ENCODE measurements at regions not wholly inside any gene's neighbourhood (a gene's known extent, or its start where the extent isn't known, plus 50 kb on each side); places are given as distances from the start of the nearest gene placed in this dataset.

GRCh38 chr5:146940295-146940694, 61.7 kb upstream of the PPP2R2B start:
- Mint-ChIP-seq H3K27me3 (no peaks in the 10 kb centered on the region), H3K27ac (ENCODE audit: low read depth) (no peak overlapping the region), H3K4me3 (no peak overlapping the region), H3K36me3 (ENCODE audit: insufficient read depth) (no peaks in the 10 kb centered on the region), H3K9me3 (no peaks in the 10 kb centered on the region), H3K4me1 (no peaks in the 10 kb centered on the region)
- ATAC-seq (replicated peaks; ENCODE audit: extremely low read depth, poor library complexity, severe bottlenecking) (no peak), DNase-seq (ENCODE audit: low spot score in 2 of 2) (no peak)

- Mint-ChIP-seq H3K27me3 (no peaks in the 10 kb centered on the region), H3K4me1 (peaks cover 11% of the 10 kb centered on the region), H3K36me3 (ENCODE audit: insufficient read depth) (no peaks in the 10 kb centered on the region), H3K9me3 (no peaks in the 10 kb centered on the region), H3K27ac (ENCODE audit: low read depth) (no peak overlapping the region), H3K4me3 (no peak overlapping the region)
- ATAC-seq (replicated peaks; ENCODE audit: extremely low read depth, poor library complexity, severe bottlenecking) (no peak), DNase-seq (ENCODE audit: low spot score in 2 of 2) (no peak)
These were observed 65.5 kb upstream of the PPP2R2B start for GRCh38 chr5:146944019-146944418.

- Mint-ChIP-seq H3K27me3 (no peaks in the 10 kb centered on the region), H3K4me3 (no peak overlapping the region), H3K36me3 (ENCODE audit: insufficient read depth) (no peaks in the 10 kb centered on the region), H3K9me3 (no peaks in the 10 kb centered on the region), H3K4me1 (peaks cover 11% of the 10 kb centered on the region), H3K27ac (ENCODE audit: low read depth) (no peak overlapping the region)
- ATAC-seq (replicated peaks; ENCODE audit: extremely low read depth, poor library complexity, severe bottlenecking) (no peak), DNase-seq (ENCODE audit: low spot score in 2 of 2) (no peak)
These were observed 66.4 kb upstream of the PPP2R2B start for GRCh38 chr5:146944764-146945616.

GRCh38 chr5:146945617-146946084, 67.1 kb upstream of the PPP2R2B start:
- DNase-seq (ENCODE audit: low spot score in 2 of 2) (no peak), ATAC-seq (replicated peaks; ENCODE audit: extremely low read depth, poor library complexity, severe bottlenecking) (no peak)
- H3K4me3 Mint-ChIP-seq: no peak overlapping the region
- no peaks in the 10 kb centered on the region for H3K36me3 Mint-ChIP-seq (ENCODE audit: insufficient read depth)
- H3K27me3 Mint-ChIP-seq: no peaks in the 10 kb centered on the region
- peaks cover 11% of the 10 kb centered on the region for H3K4me1 Mint-ChIP-seq
- H3K9me3 Mint-ChIP-seq: no peaks in the 10 kb centered on the region
- no peak overlapping the region for H3K27ac Mint-ChIP-seq (ENCODE audit: low read depth)

GRCh38 chr5:146947181-146947941, 68.8 kb upstream of the PPP2R2B start:
- H3K27ac Mint-ChIP-seq (ENCODE audit: low read depth): no peak overlapping the region
- no peak overlapping the region for H3K4me3 Mint-ChIP-seq
- no peak for ATAC-seq (replicated peaks; ENCODE audit: extremely low read depth, poor library complexity, severe bottlenecking)
- H3K27me3 Mint-ChIP-seq: no peaks in the 10 kb centered on the region
- H3K4me1 Mint-ChIP-seq: peaks cover 11% of the 10 kb centered on the region
- no peak for DNase-seq (ENCODE audit: low spot score in 2 of 2)
- H3K36me3 Mint-ChIP-seq (ENCODE audit: insufficient read depth): no peaks in the 10 kb centered on the region
- no peaks in the 10 kb centered on the region for H3K9me3 Mint-ChIP-seq

GRCh38 chr5:146948666-146949065, 70.1 kb upstream of the PPP2R2B start:
- Mint-ChIP-seq H3K27ac (ENCODE audit: low read depth) (no peak overlapping the region), H3K36me3 (ENCODE audit: insufficient read depth) (no peaks in the 10 kb centered on the region), H3K4me3 (no peak overlapping the region), H3K27me3 (no peaks in the 10 kb centered on the region), H3K9me3 (no peaks in the 10 kb centered on the region), H3K4me1 (peaks cover 11% of the 10 kb centered on the region)
- no peak for DNase-seq (ENCODE audit: low spot score in 2 of 2)
- no peak for ATAC-seq (replicated peaks; ENCODE audit: extremely low read depth, poor library complexity, severe bottlenecking)

- no peak for DNase-seq (ENCODE audit: low spot score in 2 of 2)
- H3K4me3 Mint-ChIP-seq: no peak overlapping the region
- H3K27me3 Mint-ChIP-seq: peaks cover 10% of the 10 kb centered on the region
- H3K27ac Mint-ChIP-seq (ENCODE audit: low read depth): no peak overlapping the region
- peaks cover 8% of the 10 kb centered on the region for H3K4me1 Mint-ChIP-seq
- no peak for ATAC-seq (replicated peaks; ENCODE audit: extremely low read depth, poor library complexity, severe bottlenecking)
- H3K36me3 Mint-ChIP-seq (ENCODE audit: insufficient read depth): no peaks in the 10 kb centered on the region
- no peaks in the 10 kb centered on the region for H3K9me3 Mint-ChIP-seq
These were observed 73.6 kb upstream of the PPP2R2B start for GRCh38 chr5:146952168-146952567.

GRCh38 chr5:146956217-146956616, 77.7 kb upstream of the PPP2R2B start:
- ATAC-seq (replicated peaks; ENCODE audit: extremely low read depth, poor library complexity, severe bottlenecking): no peak
- no peak overlapping the region for H3K4me3 Mint-ChIP-seq
- H3K27me3 Mint-ChIP-seq: peaks cover 39% of the 10 kb centered on the region

GRCh38 chr5:146959360-146959759, 80.8 kb upstream of the PPP2R2B start:
- peaks cover 39% of the 10 kb centered on the region for H3K27me3 Mint-ChIP-seq
- H3K9me3 Mint-ChIP-seq: no peaks in the 10 kb centered on the region
- no peaks in the 10 kb centered on the region for H3K4me1 Mint-ChIP-seq

More at GRCh38 chr5:146956217-146956616, 77.7 kb upstream of the PPP2R2B start:
- H3K4me1 Mint-ChIP-seq: no peaks in the 10 kb centered on the region
- DNase-seq (ENCODE audit: low spot score in 2 of 2): no peak
- H3K36me3 Mint-ChIP-seq (ENCODE audit: insufficient read depth): no peaks in the 10 kb centered on the region
- no peak overlapping the region for H3K27ac Mint-ChIP-seq (ENCODE audit: low read depth)
- no peaks in the 10 kb centered on the region for H3K9me3 Mint-ChIP-seq

GRCh38 chr5:146962801-146963355, 84.3 kb upstream of the PPP2R2B start:
- Mint-ChIP-seq H3K9me3 (no peaks in the 10 kb centered on the region), H3K4me3 (no peak overlapping the region), H3K27ac (ENCODE audit: low read depth) (no peak overlapping the region), H3K27me3 (peaks cover 22% of the 10 kb centered on the region), H3K36me3 (ENCODE audit: insufficient read depth) (no peaks in the 10 kb centered on the region), H3K4me1 (no peaks in the 10 kb centered on the region)
- ATAC-seq (replicated peaks; ENCODE audit: extremely low read depth, poor library complexity, severe bottlenecking): no peak
- DNase-seq (ENCODE audit: low spot score in 2 of 2): no peak

More at GRCh38 chr5:146959360-146959759, 80.8 kb upstream of the PPP2R2B start:
- Mint-ChIP-seq H3K4me3 (no peak overlapping the region), H3K27ac (ENCODE audit: low read depth) (no peak overlapping the region), H3K36me3 (ENCODE audit: insufficient read depth) (no peaks in the 10 kb centered on the region)
- no peak for DNase-seq (ENCODE audit: low spot score in 2 of 2)
- ATAC-seq (replicated peaks; ENCODE audit: extremely low read depth, poor library complexity, severe bottlenecking): no peak

- Mint-ChIP-seq H3K4me1 (no peaks in the 10 kb centered on the region), H3K4me3 (no peak overlapping the region), H3K36me3 (ENCODE audit: insufficient read depth) (no peaks in the 10 kb centered on the region), H3K27me3 (peaks cover 11% of the 10 kb centered on the region), H3K27ac (ENCODE audit: low read depth) (no peak overlapping the region), H3K9me3 (no peaks in the 10 kb centered on the region)
- DNase-seq (ENCODE audit: low spot score in 2 of 2): peak; percentile 25 to 40
- peak; percentile 67 for ATAC-seq (replicated peaks; ENCODE audit: extremely low read depth, poor library complexity, severe bottlenecking)
These were observed 87.5 kb upstream of the PPP2R2B start for GRCh38 chr5:146965761-146966659.

GRCh38 chr5:146967646-146968045, 89.1 kb upstream of the PPP2R2B start:
- Mint-ChIP-seq H3K27me3 (peaks cover 11% of the 10 kb centered on the region), H3K9me3 (no peaks in the 10 kb centered on the region), H3K27ac (ENCODE audit: low read depth) (no peak overlapping the region), H3K4me3 (no peak overlapping the region), H3K36me3 (ENCODE audit: insufficient read depth) (no peaks in the 10 kb centered on the region), H3K4me1 (no peaks in the 10 kb centered on the region)
- ATAC-seq (replicated peaks; ENCODE audit: extremely low read depth, poor library complexity, severe bottlenecking) (no peak), DNase-seq (ENCODE audit: low spot score in 2 of 2) (no peak)
